HCT116 (cell line): ENCODE measurements at regions not wholly inside any gene's neighbourhood (a gene's known extent, or its start where the extent isn't known, plus 50 kb on each side); places are given as distances from the start of the nearest gene placed in this dataset.

Experiments used
- ATAC-seq: fragments of 200-7000 bp; cut with Tn5 transposase; 2 replicates; pipeline ENCODE4 v1.9.1; 2020; ENCODE audit warnings: mild to moderate bottlenecking, moderate library complexity
- BruUV-seq: library from RNA; stranded (reverse); fragments of 400-500 nt; replicated peaks from 2 replicates; lab custom pipeline; 2021; lab: Mats Ljungman, UMichigan
- CTCF ChIA-PET: fragments of 300-600 bp; sonication (Branson Sonifier 250); formaldehyde crosslinking; loops from one replicate; lab custom pipeline; 2021; ENCODE audit warnings: antibody characterized with exemption; lab: Charles Lee
- POLR2A ChIA-PET: fragments of 300-600, 350-600 bp; sonication (Branson Sonifier 250); formaldehyde crosslinking; loops from one replicate; lab custom pipeline; 2021; ENCODE audit warnings: antibody characterized with exemption; lab: Charles Lee
- RAD21 ChIA-PET, 2 experiments: fragments of 300-600 bp; sonication (Branson Sonifier 250); formaldehyde crosslinking; loops; one replicate each; lab custom pipeline; 2023; ENCODE audit warnings: low total read pairs in 2 of 2; ENCODE audit not compliant: uncharacterized antibody in 2 of 2, unreplicated experiment in 2 of 2, low non-redundant PET in 1 of 2; lab: Charles Lee
- DNase-seq: peaks from one replicate; pipeline ENCODE4 v3.0.0-alpha.2; 2010; ENCODE audit warnings: low read depth, low spot score
- H2AFZ ChIP-seq: fragments of 200-600 bp; shearing (Covaris generic), sonication (generic); 2 replicates; pipeline ENCODE4 v1.6.1; 2017; ENCODE audit warnings: low read depth, mixed run types, mixed read lengths, antibody characterized with exemption, low read length; ENCODE audit not compliant: poor library complexity, severe bottlenecking
- H3K27ac ChIP-seq: 2 replicates; pipeline ENCODE4 v1.5.1; 2012; ENCODE audit warnings: low read depth, low read length
- H3K27me3 ChIP-seq: fragments of 200-600 bp; sonication (generic); 2 replicates; pipeline ENCODE4 v1.6.1; 2016; ENCODE audit warnings: mixed run types, low read length, mixed read lengths; ENCODE audit not compliant: insufficient read depth
- H3K36me3 ChIP-seq, 2 experiments: fragments of 200-500 bp in 1 of 2; fragments of 200-600 bp in 1 of 2; sonication (Bioruptor generic) in 1 of 2; sonication (generic) in 1 of 2; 2 replicates each; pipeline versions ENCODE4 v1.5.1 to v1.6.1; 2014 to 2016; ENCODE audit warnings: low read length in 2 of 2, inconsistent platforms in 1 of 2, mixed read lengths in 1 of 2, mixed run types in 1 of 2; ENCODE audit not compliant: insufficient read depth in 2 of 2, control insufficient read depth in 1 of 2
- H3K4me1 ChIP-seq, 2 experiments: fragments of 200-600 bp in 1 of 2; sonication (generic) in 1 of 2; 2 replicates each; pipeline versions ENCODE4 v1.5.1 to v1.6.1; 2012 to 2017; ENCODE audit warnings: low read length in 2 of 2, inconsistent platforms in 1 of 2, mild to moderate bottlenecking in 1 of 2, mixed read lengths in 1 of 2, mixed run types in 1 of 2, moderate library complexity in 1 of 2; ENCODE audit not compliant: insufficient read depth in 2 of 2, control insufficient read depth in 1 of 2
- H3K4me2 ChIP-seq: fragments of 200-600 bp; sonication (generic); 2 replicates; pipeline ENCODE4 v1.6.1; 2017; ENCODE audit warnings: mixed run types, low read length, mixed read lengths
- H3K4me3 ChIP-seq, 2 experiments: fragments of 200-600 bp in 1 of 2; sonication (generic) in 1 of 2; replicated peaks in 1 of 2; 2 replicates each; pipeline ENCODE4 v1.5.1; 2011 to 2016; ENCODE audit warnings: low read length in 2 of 2, control low read depth in 1 of 2, low read depth in 1 of 2, mild to moderate bottlenecking in 1 of 2, mixed read lengths in 1 of 2, mixed run types in 1 of 2
- H3K79me2 ChIP-seq: fragments of 200-600 bp; sonication (generic); 2 replicates; pipeline ENCODE4 v1.6.1; 2017; ENCODE audit warnings: mild to moderate bottlenecking, mixed run types, low read length, moderate library complexity, mixed read lengths; ENCODE audit not compliant: insufficient read depth
- H3K9ac ChIP-seq: fragments of 200-600 bp; sonication (generic); 2 replicates; pipeline ENCODE4 v1.6.1; 2016; ENCODE audit warnings: low read length, mixed read lengths
- H3K9me2 ChIP-seq: fragments of 200-600 bp; sonication (generic), shearing (Covaris generic); 2 replicates; pipeline ENCODE4 v1.6.1; 2017; ENCODE audit warnings: mixed run types, mild to moderate bottlenecking, moderate library complexity; ENCODE audit not compliant: insufficient read depth
- H3K9me3 ChIP-seq, 2 experiments: fragments of 200-500 bp in 1 of 2; fragments of 200-600 bp in 1 of 2; sonication (Bioruptor generic) in 1 of 2; sonication (generic) in 1 of 2; 2 replicates each; pipeline ENCODE4 v1.6.1; 2014 to 2017; ENCODE audit warnings: low read length in 2 of 2, mixed read lengths in 2 of 2, inconsistent platforms in 1 of 2, low read depth in 1 of 2, mild to moderate bottlenecking in 1 of 2, mixed run types in 1 of 2, moderate library complexity in 1 of 2; ENCODE audit not compliant: control insufficient read depth in 1 of 2, insufficient read depth in 1 of 2
- H4K20me1 ChIP-seq: fragments of 200-600 bp; sonication (generic), shearing (Covaris generic); 2 replicates; pipeline ENCODE4 v1.6.1; 2017; ENCODE audit warnings: mixed run types, mild to moderate bottlenecking, moderate library complexity; ENCODE audit not compliant: insufficient read depth
- ATF3 ChIP-seq: IDR thresholded peaks from 2 replicates; pipeline ENCODE4 v1.6.1; 2012
- CBX3 ChIP-seq: IDR thresholded peaks from 2 replicates; pipeline ENCODE4 v1.6.1; 2012; ENCODE audit warnings: low read depth
- EGR1 ChIP-seq: IDR thresholded peaks from 2 replicates; pipeline ENCODE4 v1.6.1; 2012; ENCODE audit warnings: low read depth
- ELF1 ChIP-seq: IDR thresholded peaks from 2 replicates; pipeline ENCODE4 v1.6.1; 2012; ENCODE audit warnings: low read depth, borderline replicate concordance
- EZH2 ChIP-seq: fragments of 200-600 bp; sonication (generic); IDR thresholded peaks from 2 replicates; pipeline ENCODE4 v1.6.1; 2017; ENCODE audit warnings: antibody characterized with exemption, mixed run types
- EZH2phosphoT487 ChIP-seq: fragments of 200-600 bp; IDR thresholded peaks from 2 replicates; pipeline ENCODE4 v1.6.1; 2018; ENCODE audit warnings: antibody characterized with exemption, borderline replicate concordance
- FOSL1 ChIP-seq: IDR thresholded peaks from 2 replicates; pipeline ENCODE4 v1.6.1; 2012; ENCODE audit warnings: low read depth
- JUND ChIP-seq: IDR thresholded peaks from 2 replicates; pipeline ENCODE4 v1.6.1; 2012
- POLR2A ChIP-seq: IDR thresholded peaks from 2 replicates; pipeline ENCODE4 v1.7.0; 2011; ENCODE audit warnings: borderline replicate concordance; ENCODE audit not compliant: insufficient read depth, insufficient read length; ENCODE audit errors: extremely low read depth
- POLR2AphosphoS5 ChIP-seq: IDR thresholded peaks from 2 replicates; pipeline ENCODE4 v1.6.1; 2011; ENCODE audit warnings: mild to moderate bottlenecking, low read depth, low read length, moderate library complexity
- RAD21 ChIP-seq: IDR thresholded peaks from 2 replicates; pipeline ENCODE4 v1.6.1; 2012; ENCODE audit warnings: low read depth, mild to moderate bottlenecking
- SIN3A ChIP-seq: IDR thresholded peaks from 2 replicates; pipeline ENCODE4 v1.6.1; 2012; ENCODE audit warnings: low read depth
- SRF ChIP-seq: IDR thresholded peaks from 2 replicates; pipeline ENCODE4 v1.6.1; 2012; ENCODE audit warnings: low read depth
- YY1 ChIP-seq: IDR thresholded peaks from 2 replicates; pipeline ENCODE4 v1.6.1; 2011; ENCODE audit warnings: low read length, low read depth, moderate library complexity, mild to moderate bottlenecking; ENCODE audit not compliant: insufficient replicate concordance; ENCODE audit errors: extremely low read depth
- ZBTB33 ChIP-seq: IDR thresholded peaks from 2 replicates; pipeline ENCODE4 v1.6.1; 2011; ENCODE audit warnings: mild to moderate bottlenecking, low read length, moderate library complexity; ENCODE audit not compliant: insufficient replicate concordance; ENCODE audit errors: extremely low read depth
- ZFX ChIP-seq: fragments of 450-650 bp; IDR thresholded peaks from 2 replicates; pipeline ENCODE4 v1.6.1; 2017
- intact Hi-C: fragments of 100-400 bp; cut with micrococcal nuclease; formaldehyde crosslinking; loops from 2 replicates; pipeline ENCODE4 v1.10.0; 2022

GRCh38 chr10:2925631-2926030, 141.7 kb upstream of the PFKP start:
- Histone ChIP-seq H3K4me3 (no peak overlapping the region), H3K36me3 (no peaks in the 10 kb centered on the region), H3K79me2 (no peaks in the 10 kb centered on the region), H3K9me2 (no peaks in the 10 kb centered on the region), H3K4me1 (0 out of 4 replicates have a peak, but pooled peaks cover 0 to 3% of the 10 kb centered on the region in 2 experiments), H3K9me3 (no peaks in the 10 kb centered on the region), H3K27me3 (peaks cover 47% of the 10 kb centered on the region), H2AFZ (no peak overlapping the region), H4K20me1 (no peaks in the 10 kb centered on the region), H3K27ac (no peak overlapping the region), H3K9ac (no peak overlapping the region), H3K4me2 (no peak overlapping the region)
- DNase-seq: no peak
- RAD21 ChIA-PET: no interaction called here
- intact Hi-C loops: no loop called here
- POLR2A ChIA-PET: no interaction called here
- CTCF ChIA-PET: interaction anchor here (0.9 to 1.1 kb wide), 2 partner anchors 117 to 119 kb away, joined by 3 read pairs; no protein-coding TSS in a partner anchor
- no peak for TF ChIP-seq JUND
- TF ChIP-seq EGR1: no peak
- no peak for TF ChIP-seq CBX3
- TF ChIP-seq ZBTB33: no peak
- no peak for TF ChIP-seq ZFX
- no peak for TF ChIP-seq ATF3
- TF ChIP-seq SIN3A: no peak
- TF ChIP-seq ELF1: no peak
- no peak for TF ChIP-seq EZH2phosphoT487
- TF ChIP-seq FOSL1: no peak
- TF ChIP-seq POLR2A: no peak
- no peak for TF ChIP-seq SRF
- TF ChIP-seq EZH2: no peak
- no peak for TF ChIP-seq POLR2AphosphoS5
- TF ChIP-seq RAD21: no peak
- no peak for TF ChIP-seq YY1
- no TSS peak for BruUV-seq
- no peak for ATAC-seq
